HepG2 (cell line): ENCODE measurements at regions not wholly inside any gene's neighbourhood (a gene's known extent, or its start where the extent isn't known, plus 50 kb on each side); places are given as distances from the start of the nearest gene placed in this dataset.

Source experiments
- ATAC-seq: fragments of 200-7000 bp; cut with Tn5 transposase; 3 replicates; pipeline ENCODE4 v1.9.1; 2020; ENCODE audit warnings: mild to moderate bottlenecking, moderate library complexity
- BruUV-seq: library from RNA; stranded (reverse); fragments of 400-500 nt; replicated peaks from 2 replicates; lab custom pipeline; 2021; lab: Mats Ljungman, UMichigan
- CTCF ChIA-PET: fragments of 300-600 bp; formaldehyde crosslinking; extraction: SDS; loops from one replicate; lab custom pipeline; 2021; ENCODE audit warnings: low total read pairs, inconsistent platforms, low intra/inter-chr PET ratio; lab: Yijun Ruan, JAX
- POLR2A ChIA-PET: fragments of 350-600 bp; sonication (Branson Sonifier 250); formaldehyde crosslinking; loops from one replicate; lab custom pipeline; 2020; ENCODE audit warnings: antibody characterized with exemption, inconsistent platforms; lab: Yijun Ruan, JAX
- DNase-seq: peaks from one replicate; pipeline ENCODE4 v3.0.0-alpha.2; 2015; ENCODE audit warnings: low spot score
- FAIRE-seq: peaks from 3 replicates; lab custom pipeline; 2011; peaks lifted over from hg19 to GRCh38; lab: Jason Lieb, UNC
- H2AFZ ChIP-seq: one replicate; pipeline ENCODE4 v1.6.1; 2011; ENCODE audit warnings: low read length, inconsistent platforms
- H3K27ac ChIP-seq: fragments of 300-600 bp; 3 replicates; pipeline ENCODE4 v1.8.0; 2011; ENCODE audit warnings: mixed run types, mild to moderate bottlenecking, mixed read lengths, low read length, inconsistent platforms; ENCODE audit not compliant: insufficient read depth; ENCODE audit errors: extremely low read length
- H3K27me3 ChIP-seq, 2 experiments: fragments of 200-600 bp in 1 of 2; 2 replicates in 1 of 2; 3 replicates in 1 of 2; pipeline versions ENCODE4 v1.6.0 to v1.8.0; 2011; ENCODE audit warnings: low read length in 2 of 2, mild to moderate bottlenecking in 2 of 2, moderate library complexity in 2 of 2, inconsistent platforms in 1 of 2; ENCODE audit not compliant: insufficient read depth in 2 of 2, control insufficient read depth in 1 of 2
- H3K36me3 ChIP-seq, 2 experiments: fragments of 200-600 bp in 1 of 2; replicated peaks in 1 of 2; 2 replicates in 1 of 2; 3 replicates in 1 of 2; pipeline versions ENCODE4 v1.5.1 to v1.8.0; 2011; ENCODE audit warnings: low read length in 2 of 2, inconsistent platforms in 1 of 2; ENCODE audit not compliant: insufficient read depth in 2 of 2, control insufficient read depth in 1 of 2
- H3K4me1 ChIP-seq: 2 replicates; pipeline ENCODE4 v1.5.1; 2012; ENCODE audit warnings: low read length, inconsistent platforms; ENCODE audit not compliant: insufficient read depth
- H3K4me2 ChIP-seq: 2 replicates; pipeline ENCODE4 v1.6.0; 2011; ENCODE audit warnings: low read depth, low read length, inconsistent platforms
- H3K4me3 ChIP-seq, 3 experiments: fragments of 200-600 bp in 1 of 3; sonication (generic), shearing (Covaris generic) in 1 of 3; replicated peaks in 1 of 3; 2 replicates each; pipeline ENCODE4 v1.5.1; 2011 to 2016; ENCODE audit warnings: low read length in 3 of 3, inconsistent platforms in 2 of 3, low read depth in 2 of 3, mild to moderate bottlenecking in 2 of 3, control low read depth in 1 of 3, mixed read lengths in 1 of 3; ENCODE audit not compliant: insufficient read depth in 1 of 3
- H3K79me2 ChIP-seq: one replicate; pipeline ENCODE4 v1.6.1; 2011; ENCODE audit warnings: low read length, inconsistent platforms; ENCODE audit not compliant: insufficient read depth
- H3K9ac ChIP-seq: 2 replicates; pipeline ENCODE4 v1.6.0; 2011; ENCODE audit warnings: mild to moderate bottlenecking, low read depth, low read length, inconsistent platforms; ENCODE audit not compliant: insufficient read depth
- H3K9me3 ChIP-seq: 2 replicates; pipeline ENCODE4 v1.5.1; 2012; ENCODE audit warnings: mild to moderate bottlenecking, low read length
- H4K20me1 ChIP-seq: 2 replicates; pipeline ENCODE4 v1.6.0; 2011; ENCODE audit warnings: inconsistent platforms, mild to moderate bottlenecking, low read length, moderate library complexity; ENCODE audit not compliant: insufficient read depth
- ATF7 ChIP-seq, 2 experiments: fragments of 450-650 bp in 1 of 2; sonication (generic) in 1 of 2; formaldehyde crosslinking in 1 of 2; IDR thresholded peaks; 2 replicates each; pipeline versions ENCODE4 v1.4.0 to v1.6.1; 2016 to 2020; ENCODE audit warnings: antibody characterized with exemption in 1 of 2, mild to moderate bottlenecking in 1 of 2, missing genetic modification reagents in 1 of 2
- NCOA1 ChIP-seq: sonication (generic); formaldehyde crosslinking; IDR thresholded peaks from 2 replicates; pipeline ENCODE4 v1.9.0; 2021; ENCODE audit warnings: missing genetic modification reagents
- ONECUT2 ChIP-seq: sonication (generic); formaldehyde crosslinking; IDR thresholded peaks from 2 replicates; pipeline ENCODE4 v1.4.0; 2020; ENCODE audit warnings: missing genetic modification reagents
- PCBP1 ChIP-seq: fragments of 200-400 bp; formaldehyde crosslinking; IDR thresholded peaks from 2 replicates; pipeline ENCODE4 v1.6.1; 2017; ENCODE audit warnings: mild to moderate bottlenecking, low read depth, low read length, borderline replicate concordance
- SRY ChIP-seq: sonication (generic); formaldehyde crosslinking; IDR thresholded peaks from 2 replicates; pipeline ENCODE4 v1.8.0; 2022; ENCODE audit warnings: mild to moderate bottlenecking, missing genetic modification reagents
- ZNF260 ChIP-seq: sonication (generic); formaldehyde crosslinking; IDR thresholded peaks from 2 replicates; pipeline ENCODE4 v1.4.0; 2020; ENCODE audit warnings: missing genetic modification reagents, low read depth, mild to moderate bottlenecking, borderline replicate concordance
- ZNF572 ChIP-seq: sonication (generic); formaldehyde crosslinking; IDR thresholded peaks from 2 replicates; pipeline ENCODE4 v1.5.1; 2020; ENCODE audit warnings: mild to moderate bottlenecking, missing genetic modification reagents
- ZNF766 ChIP-seq: sonication (generic); formaldehyde crosslinking; IDR thresholded peaks from 2 replicates; pipeline ENCODE4 v1.5.0; 2020; ENCODE audit warnings: missing genetic modification reagents, borderline replicate concordance
- WGBS: methylation state at CpG from one replicate; pipeline ENCODE4 v1.1.6; 2017; ENCODE audit warnings: low lambda C conversion rate; 5-methylcytosine and 5-hydroxymethylcytosine counted together
- in situ Hi-C: cut with HindIII; loops from 2 replicates; pipeline ENCODE4 v1.10.0; 2017; ENCODE audit warnings: low pct_unique_long_range_greater_than_20kb; ENCODE audit not compliant: extremely low pct_ligation_motif_present
- intact Hi-C: fragments of 100-400 bp; cut with micrococcal nuclease; formaldehyde crosslinking; loops from one replicate; pipeline ENCODE4 v1.10.0; 2022; ENCODE audit not compliant: unreplicated experiment
- TF ChIP-seq, protein P1 (sequence below): sonication (generic); formaldehyde crosslinking; IDR thresholded peaks from 2 replicates; pipeline ENCODE4 v1.4.0; 2020; ENCODE audit warnings: mild to moderate bottlenecking, missing genetic modification reagents
- TF ChIP-seq, protein P2 (sequence below): fragments of 450-650 bp; IDR thresholded peaks from 2 replicates; pipeline ENCODE4 v1.6.1; 2016

DNA sequence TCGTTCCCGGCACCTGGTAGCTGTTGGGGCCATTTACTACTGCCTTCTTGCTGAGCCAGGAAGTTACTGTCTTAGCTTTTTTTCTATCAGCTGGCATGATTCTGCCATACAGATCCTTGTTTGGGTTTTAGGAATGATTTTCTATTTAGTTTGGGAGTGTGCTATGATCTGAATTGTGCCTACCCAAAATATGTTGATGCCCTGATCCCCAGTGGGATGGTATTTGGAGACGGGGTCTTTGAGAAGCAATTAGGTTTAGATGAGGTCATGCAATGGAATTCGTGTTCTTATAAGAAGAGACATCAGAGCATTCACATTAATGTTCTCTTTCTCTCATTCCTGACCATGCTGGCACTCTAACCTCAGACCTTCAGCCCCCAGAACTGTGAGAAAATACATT lies 59.4 kb upstream of the HS3ST2 start:
- WGBS, result 0% methylated on average over 4 of the region's 4 CpGs
- no peak for DNase-seq
- Histone ChIP-seq H3K4me2 (no peak overlapping the region), H3K9me3 (no peaks in the 10 kb centered on the region), H4K20me1 (no peaks in the 10 kb centered on the region), H3K79me2 (no peaks in the 10 kb centered on the region), H3K27me3 (no peaks in the 10 kb centered on the region; a peak in 2 of 5 replicates), H2AFZ (no peak overlapping the region), H3K4me3 (no peak overlapping the region), H3K4me1 (no peaks in the 10 kb centered on the region), H3K27ac (no peak overlapping the region), H3K36me3 (no peaks in the 10 kb centered on the region), H3K9ac (no peak overlapping the region)
- ATAC-seq, result no peak
- BruUV-seq, result no TSS peak
- in situ Hi-C loops (no loop called here), intact Hi-C loops (no loop called here)
- ChIA-PET POLR2A (no interaction called here), CTCF (no interaction called here)
- TF ChIP-seq, protein P1, sequence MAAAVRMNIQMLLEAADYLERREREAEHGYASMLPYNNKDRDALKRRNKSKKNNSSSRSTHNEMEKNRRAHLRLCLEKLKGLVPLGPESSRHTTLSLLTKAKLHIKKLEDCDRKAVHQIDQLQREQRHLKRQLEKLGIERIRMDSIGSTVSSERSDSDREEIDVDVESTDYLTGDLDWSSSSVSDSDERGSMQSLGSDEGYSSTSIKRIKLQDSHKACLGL, result no peak
- peak; percentile 68 for TF ChIP-seq ATF7 (IDR thresholded peaks at IDR 0.05)
- no peak for TF ChIP-seq ATF7 (CRISPR knock-in tag; IDR thresholded peaks at IDR 0.05)
- FAIRE-seq, result no peak

DNA sequence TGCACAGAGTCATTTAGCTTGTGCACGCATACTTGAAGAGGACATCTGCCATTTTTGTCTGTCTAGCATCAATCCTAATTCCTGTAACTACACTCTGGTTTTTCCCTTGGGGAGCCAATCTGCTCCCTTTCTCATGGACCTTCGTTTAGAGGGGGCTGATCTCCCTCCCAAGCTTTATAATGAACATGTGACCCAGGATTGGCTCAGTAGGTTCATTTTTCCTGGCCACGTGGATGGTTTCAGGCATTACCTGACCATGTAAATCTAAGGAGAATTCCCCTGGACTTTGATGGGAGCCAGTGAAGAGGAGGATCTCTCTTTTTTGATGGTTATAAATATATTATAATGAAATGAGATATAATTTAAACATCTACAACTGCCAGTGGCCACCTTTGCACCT lies 56.8 kb upstream of the HS3ST2 start:
- intact Hi-C loops, result no loop called here
- TF ChIP-seq ZNF260 (no peak), NCOA1 (CRISPR knock-in tag) (no peak), ZNF572 (CRISPR knock-in tag) (no peak), ONECUT2 (CRISPR knock-in tag) (no peak), PCBP1 (no peak), ZNF766 (CRISPR knock-in tag) (no peak), SRY (CRISPR knock-in tag) (no peak)
- TF ChIP-seq, protein P2, sequence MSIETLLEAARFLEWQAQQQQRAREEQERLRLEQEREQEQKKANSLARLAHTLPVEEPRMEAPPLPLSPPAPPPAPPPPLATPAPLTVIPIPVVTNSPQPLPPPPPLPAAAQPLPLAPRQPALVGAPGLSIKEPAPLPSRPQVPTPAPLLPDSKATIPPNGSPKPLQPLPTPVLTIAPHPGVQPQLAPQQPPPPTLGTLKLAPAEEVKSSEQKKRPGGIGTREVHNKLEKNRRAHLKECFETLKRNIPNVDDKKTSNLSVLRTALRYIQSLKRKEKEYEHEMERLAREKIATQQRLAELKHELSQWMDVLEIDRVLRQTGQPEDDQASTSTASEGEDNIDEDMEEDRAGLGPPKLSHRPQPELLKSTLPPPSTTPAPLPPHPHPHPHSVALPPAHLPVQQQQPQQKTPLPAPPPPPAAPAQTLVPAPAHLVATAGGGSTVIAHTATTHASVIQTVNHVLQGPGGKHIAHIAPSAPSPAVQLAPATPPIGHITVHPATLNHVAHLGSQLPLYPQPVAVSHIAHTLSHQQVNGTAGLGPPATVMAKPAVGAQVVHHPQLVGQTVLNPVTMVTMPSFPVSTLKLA, result peak; percentile 79
- no TSS peak for BruUV-seq
- DNase-seq, result no peak
- no peak overlapping the region for H3K4me3 ChIP-seq
- ChIA-PET CTCF (no interaction called here), POLR2A (no interaction called here)
- H3K4me1 ChIP-seq, result no peaks in the 10 kb centered on the region
- no peak overlapping the region for H3K4me2 ChIP-seq
- no peak for FAIRE-seq
- no peaks in the 10 kb centered on the region for H3K79me2 ChIP-seq
- H3K27ac ChIP-seq, result no peak overlapping the region
- H3K9me3 ChIP-seq, result no peaks in the 10 kb centered on the region
- no peak overlapping the region for H2AFZ ChIP-seq
- H3K27me3 ChIP-seq, result no peaks in the 10 kb centered on the region; a peak in 1 of 5 replicates
- no peak for ATAC-seq
- WGBS, result 3% methylated on average over 3 of the region's 3 CpGs
- no peaks in the 10 kb centered on the region for H4K20me1 ChIP-seq
- no peak overlapping the region for H3K9ac ChIP-seq
- in situ Hi-C loops, result no loop called here
- no peaks in the 10 kb centered on the region for H3K36me3 ChIP-seq
